T47D (cell line): ENCODE measurements at regions not wholly inside any gene's neighbourhood (a gene's known extent, or its start where the extent isn't known, plus 50 kb on each side); places are given as distances from the start of the nearest gene placed in this dataset.

Experiments
- DNase-seq, 2 experiments: peaks; one replicate each; pipeline versions ENCODE4 v3.0.0 to v3.0.0-alpha.2; 2011 to 2012; ENCODE audit warnings: low read depth in 1 of 2, low spot score in 1 of 2
- JUND ChIP-seq: IDR thresholded peaks from 2 replicates; pipeline ENCODE4 v1.6.1; 2012; ENCODE audit warnings: low read depth
- in situ Hi-C: cut with HindIII; loops from 2 replicates; pipeline ENCODE4 v1.10.0; 2016; ENCODE audit warnings: low sequenced_read_pairs, low pct_unique_long_range_greater_than_20kb

DNA sequence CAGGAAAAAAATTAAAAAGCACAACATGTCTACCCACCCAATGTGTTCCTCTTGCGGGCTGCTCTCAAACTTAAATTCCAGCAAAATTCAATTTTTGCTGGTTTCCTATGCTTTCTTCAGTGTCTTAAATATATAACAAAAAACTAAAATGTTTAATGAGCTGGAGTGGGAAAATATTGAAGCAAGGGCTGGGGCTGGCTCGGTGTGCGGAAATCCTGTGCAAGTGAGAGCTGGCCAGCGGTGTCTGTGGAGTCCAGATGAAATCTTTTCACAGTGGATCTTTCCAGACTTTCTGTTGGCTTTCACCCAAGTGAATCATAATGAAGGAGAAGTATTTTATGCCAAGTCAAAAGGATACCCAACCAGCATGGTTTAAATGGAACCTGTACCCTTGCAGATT lies 1733.6 kb downstream of the TP53TG3F start:
- no peak for TF ChIP-seq JUND
- in situ Hi-C loops: no loop called here
- DNase-seq: no peak

DNA sequence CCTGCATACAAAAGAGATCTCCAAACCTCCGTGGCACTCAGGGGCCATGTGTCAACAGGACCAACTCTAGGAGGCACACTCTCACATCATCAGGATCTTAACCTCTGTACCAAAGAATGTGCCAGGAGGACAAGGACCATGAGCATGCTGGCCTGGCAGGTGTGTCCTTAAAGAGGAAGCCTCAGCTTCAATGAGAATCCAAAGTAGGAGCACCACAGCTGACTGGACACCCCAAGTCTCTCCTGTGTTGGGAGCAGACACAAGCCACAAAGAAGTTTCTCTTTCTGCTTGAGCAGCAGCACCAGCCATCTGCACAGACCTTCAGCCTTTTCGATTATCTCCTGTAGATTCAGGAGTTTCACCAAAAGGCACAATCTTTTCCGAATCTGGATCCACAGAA lies 1734.5 kb downstream of the TP53TG3F start:
- in situ Hi-C loops: no loop called here
- TF ChIP-seq JUND: no peak
- no peak for DNase-seq

DNA sequence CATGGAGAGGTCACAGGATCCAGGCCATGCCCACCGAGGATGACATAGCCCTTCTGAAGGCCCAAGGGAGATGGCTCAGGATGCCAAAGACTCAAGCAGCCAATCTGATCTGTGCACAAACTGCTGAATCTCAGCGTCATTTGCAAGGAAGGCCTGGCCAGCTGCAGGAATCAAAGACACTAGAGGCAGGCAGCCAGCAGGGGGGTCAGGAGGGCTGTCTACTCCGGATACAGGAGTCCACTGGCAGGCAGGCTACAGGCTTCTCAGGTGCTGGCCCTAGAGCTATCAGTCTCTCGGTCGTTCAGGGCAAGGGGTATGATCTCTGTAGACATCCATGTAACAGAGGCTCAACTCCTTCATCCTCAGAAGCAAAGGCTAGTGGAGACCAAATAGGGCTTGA lies 1735.3 kb downstream of the TP53TG3F start:
- no peak for TF ChIP-seq JUND
- in situ Hi-C loops: no loop called here
- no peak for DNase-seq

DNA sequence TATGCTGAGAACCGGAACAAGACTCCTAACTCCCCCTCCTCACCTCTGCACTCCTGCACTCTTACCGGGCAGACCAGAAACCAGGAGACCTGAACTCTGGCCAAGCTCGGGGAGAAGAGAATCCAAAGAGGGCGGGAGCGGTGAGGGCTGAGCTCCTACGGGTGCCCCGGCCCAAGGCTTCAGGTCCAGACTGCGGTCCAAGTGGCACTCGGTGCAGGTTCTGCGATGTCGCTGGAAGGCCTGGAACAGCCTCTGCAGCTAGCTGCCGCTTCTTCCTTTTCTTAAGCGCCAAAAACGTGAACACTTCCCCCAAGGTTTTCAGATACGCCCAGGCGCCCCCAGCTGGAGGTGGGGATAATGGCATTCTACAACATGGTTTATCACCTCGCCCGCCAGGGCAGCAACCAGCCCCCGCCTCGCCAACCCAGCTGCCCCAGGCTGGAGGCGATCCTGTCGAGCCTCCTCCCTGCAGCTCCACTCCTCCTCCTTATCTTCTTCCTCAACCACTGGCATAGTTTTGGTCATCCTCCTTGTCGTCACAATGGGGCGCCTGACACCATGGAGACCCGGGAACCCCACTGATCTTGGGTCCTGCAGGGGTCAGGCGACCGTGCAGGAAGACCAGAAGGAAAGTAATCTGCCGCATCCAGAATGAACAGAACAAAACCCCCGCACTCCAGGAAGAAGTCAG lies 1735.9 kb downstream of the TP53TG3F start:
- DNase-seq: no peak
- no peak for TF ChIP-seq JUND
- in situ Hi-C loops: no loop called here

DNA sequence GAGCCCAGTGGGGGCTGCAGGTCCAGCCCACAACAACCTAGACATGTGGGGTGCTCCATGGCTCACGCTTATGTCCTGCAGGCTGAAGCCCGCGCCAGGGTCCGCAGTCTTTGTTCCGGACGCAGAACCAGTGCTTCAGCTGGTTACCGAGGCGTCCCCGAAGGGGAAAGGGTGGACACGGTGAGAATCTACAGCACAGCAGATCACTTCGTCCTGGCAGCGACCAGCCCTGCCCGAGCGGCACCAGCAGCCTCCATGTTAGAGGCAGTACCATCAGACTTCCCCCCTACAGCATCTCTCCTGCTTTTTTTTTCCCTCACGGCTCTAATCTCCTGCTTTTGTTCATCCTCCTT lies 1736.4 kb downstream of the TP53TG3F start:
- in situ Hi-C loops: no loop called here
- no peak for TF ChIP-seq JUND
- no peak for DNase-seq

DNA sequence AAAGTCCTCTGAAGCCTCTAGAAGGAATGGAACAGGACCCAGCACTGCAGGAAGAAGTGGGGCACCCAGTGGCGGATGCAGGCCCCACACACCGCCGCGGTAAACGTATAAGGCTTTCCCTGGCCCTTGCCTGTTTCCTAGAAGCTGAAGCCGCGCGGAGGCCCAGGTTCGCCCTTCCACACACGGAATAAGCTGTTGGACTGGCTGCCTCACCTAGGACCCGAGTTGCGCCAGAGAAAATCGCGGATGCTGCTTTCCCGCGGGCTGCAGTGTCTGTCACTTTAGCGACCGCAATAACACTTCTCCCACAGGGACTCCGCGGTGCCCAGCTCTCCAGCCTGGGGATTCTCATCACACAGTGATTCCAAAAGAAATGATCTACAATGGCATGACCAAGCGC lies 1736.9 kb downstream of the TP53TG3F start:
- no peak for TF ChIP-seq JUND
- no peak for DNase-seq
- in situ Hi-C loops: no loop called here

DNA sequence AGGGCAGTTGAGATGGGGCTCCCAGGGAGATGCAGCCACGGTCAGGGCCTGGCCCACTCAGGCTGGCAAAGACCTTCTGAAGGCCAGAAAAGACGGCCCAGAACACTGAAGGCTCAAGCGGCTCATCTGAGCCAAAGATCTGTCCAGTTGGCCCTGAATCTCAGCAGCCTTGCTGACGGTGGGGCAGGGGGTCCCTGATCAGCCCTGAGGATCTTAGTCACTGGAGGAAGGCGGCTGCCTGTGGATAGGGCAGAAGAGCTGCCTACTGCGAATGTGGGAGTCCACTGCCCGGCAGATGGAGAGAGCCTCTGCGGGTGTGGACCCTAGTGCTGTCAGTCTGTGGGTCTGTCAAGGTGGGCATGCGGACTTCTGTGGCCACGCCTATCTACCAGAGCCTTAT lies 1738.2 kb downstream of the TP53TG3F start:
- DNase-seq: no peak
- no peak for TF ChIP-seq JUND
- in situ Hi-C loops: no loop called here

DNA sequence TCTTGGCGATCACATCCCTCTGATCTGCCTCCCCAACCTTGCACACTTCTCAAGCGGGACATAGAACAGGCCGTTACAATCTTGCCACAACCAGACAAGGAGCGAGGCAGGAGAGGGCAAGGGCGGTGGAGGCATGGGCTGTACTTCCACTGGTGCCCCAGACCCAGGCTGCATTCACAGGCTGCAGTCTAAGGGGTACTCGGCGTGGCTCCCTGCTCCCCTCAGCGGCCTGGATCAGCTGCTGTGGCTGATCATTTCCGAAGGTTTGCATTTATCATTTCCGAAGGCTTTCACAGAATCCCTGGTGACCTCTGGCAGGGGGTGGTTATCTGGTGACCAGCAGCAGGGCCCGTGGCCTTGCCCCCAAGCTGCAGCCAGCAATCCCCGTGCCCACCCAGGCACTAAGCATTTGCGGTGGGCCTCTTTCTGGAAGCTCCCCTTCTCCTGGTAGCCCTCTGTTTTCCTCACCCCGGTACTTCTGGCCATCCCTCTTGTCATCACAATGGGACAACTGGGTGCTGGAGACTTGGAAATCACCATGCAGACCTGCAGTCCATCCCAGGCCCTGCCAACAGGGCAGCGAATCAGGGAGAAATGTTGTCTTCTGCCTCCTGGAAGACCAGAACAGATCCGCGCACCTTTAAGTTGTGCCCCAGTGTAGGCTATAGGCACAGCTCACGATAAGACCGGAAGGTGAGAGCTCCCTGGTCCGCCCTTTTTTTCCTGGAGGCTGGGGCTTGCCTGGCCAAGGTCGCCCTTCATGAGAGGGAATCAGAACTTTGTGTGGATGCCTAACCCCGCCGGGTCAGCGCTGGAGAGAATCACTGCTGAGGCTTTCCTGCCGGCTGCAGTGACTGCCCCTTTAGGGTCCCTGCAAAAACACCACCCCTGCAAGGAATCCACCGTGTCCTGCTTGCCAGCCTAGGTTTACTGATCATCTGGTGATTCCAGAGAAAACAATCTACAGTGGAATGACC lies 1739.1 kb downstream of the TP53TG3F start:
- no peak for DNase-seq

DNA sequence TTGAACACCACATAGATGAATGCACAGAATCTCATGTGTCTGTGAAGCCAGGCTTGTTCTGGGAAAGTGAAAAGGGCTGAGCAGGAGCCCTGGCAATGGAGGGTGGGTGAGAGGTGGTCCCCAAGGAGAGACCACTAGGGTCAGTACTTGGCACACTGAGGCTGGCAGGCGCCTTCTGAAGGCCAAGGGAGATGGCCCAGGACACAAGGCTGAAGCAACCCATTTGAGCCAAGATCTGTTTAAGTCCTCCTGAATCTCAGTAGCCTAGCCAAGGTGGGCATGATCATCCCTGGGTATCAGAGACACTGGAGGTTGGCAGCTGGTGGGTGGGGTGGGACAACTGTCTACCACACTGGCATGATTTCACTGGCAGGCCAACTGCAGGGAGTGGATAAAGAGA lies 1741.2 kb downstream of the TP53TG3F start:
- in situ Hi-C loops: no loop called here
- no peak for TF ChIP-seq JUND
- DNase-seq: no peak

More for the DNA sequence above, 1739.1 kb downstream of the TP53TG3F start:
- TF ChIP-seq JUND: no peak
- in situ Hi-C loops: no loop called here

DNA sequence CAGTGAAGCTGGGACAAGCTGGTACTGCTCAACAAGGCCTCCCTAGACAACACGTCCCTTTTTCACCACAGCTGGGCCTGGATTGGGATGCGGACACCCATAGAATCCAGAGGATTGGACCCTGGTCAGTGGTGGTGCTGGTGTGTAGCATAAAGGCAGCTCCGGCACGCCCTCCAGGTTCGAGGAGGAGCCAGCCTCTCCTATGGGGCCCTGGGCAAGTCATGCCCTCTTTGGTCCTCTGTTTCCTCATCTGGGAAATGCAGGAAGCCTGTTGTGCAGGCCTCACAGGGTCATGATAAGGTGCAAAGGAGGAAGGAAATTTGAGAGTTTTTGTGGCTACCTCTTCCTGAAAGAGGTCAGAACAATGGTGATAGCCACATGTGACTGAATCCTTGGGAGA lies 1741.7 kb downstream of the TP53TG3F start:
- DNase-seq: no peak
- in situ Hi-C loops: no loop called here
- no peak for TF ChIP-seq JUND

DNA sequence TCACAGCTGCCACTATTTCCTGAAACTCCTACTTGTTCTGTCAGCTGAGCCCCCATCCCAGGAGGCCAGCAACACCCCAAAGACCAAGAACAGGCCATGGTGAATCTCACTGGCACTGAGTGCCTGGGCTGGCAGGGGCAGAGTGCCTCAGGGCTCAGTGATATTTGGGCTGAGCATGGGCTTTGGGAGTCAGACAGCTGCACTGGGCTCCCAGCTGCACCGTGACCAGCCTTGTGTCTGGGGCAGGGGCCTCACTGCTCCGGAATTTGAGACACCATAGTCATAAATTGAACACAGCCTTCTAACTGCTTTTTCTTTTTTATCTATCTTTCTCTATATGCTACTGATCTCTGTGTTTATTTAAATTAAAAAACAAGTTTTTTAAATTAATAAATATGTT lies 1744.2 kb downstream of the TP53TG3F start:
- no peak for DNase-seq
- no peak for TF ChIP-seq JUND
- in situ Hi-C loops: no loop called here

DNA sequence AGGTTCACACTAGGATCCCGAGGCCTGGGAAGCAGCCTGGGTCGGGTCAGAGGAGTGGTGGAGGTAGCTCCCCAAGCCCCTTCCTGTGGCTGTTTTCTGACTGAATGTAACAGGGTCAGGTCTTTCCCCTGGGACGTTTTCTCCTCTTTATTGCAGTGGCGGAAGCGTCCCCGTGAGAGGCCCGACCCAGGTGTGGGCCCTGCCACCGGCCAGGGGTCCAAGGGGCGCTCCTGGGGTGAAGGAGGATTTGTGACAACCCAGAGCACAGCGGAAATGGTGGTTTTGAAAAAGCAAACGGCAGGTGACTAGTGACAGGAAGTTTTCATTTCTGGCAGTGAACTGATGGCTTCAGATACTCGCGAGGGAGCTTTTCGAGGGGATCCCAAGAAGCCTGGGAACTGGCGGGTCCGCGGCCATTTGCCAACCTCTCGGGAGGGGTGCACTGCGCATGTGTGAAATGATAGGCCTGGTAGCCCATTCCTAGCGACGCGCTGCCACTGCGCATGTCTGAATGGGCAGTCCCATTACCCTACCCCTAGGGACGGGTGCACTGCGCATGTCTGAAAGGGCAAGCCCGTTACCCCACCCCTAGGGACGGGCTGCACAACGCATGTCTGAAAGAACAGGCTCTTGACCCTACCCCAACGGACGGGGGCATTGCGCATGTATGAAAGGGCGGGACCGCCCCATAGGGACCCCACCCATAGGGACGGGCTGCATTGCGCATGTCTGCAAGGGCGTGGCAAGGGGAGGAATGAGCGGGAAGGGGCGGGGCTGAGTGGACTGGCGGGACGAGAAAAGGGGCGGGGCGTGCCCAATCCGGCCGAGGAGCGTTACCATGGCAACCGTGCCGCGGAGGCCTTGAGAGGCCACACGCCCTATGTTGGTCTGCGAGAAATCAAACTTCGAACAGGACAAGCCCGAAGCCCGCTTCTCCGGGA lies 1747.9 kb downstream of the TP53TG3F start:
- peak; percentile 87 to 100 for DNase-seq
- TF ChIP-seq JUND: no peak
- in situ Hi-C loops: no loop called here
